ENCODE measurements at regions not wholly inside any gene's neighbourhood (a gene's known extent, or its start where the extent isn't known, plus 50 kb on each side); places are given as distances from the start of the nearest gene placed in this dataset.

GRCh38 chr18:72372076-72372475 is 172.1 kb downstream of the CBLN2 start:
- no peak for FAIRE-seq

GRCh38 chr18:72368308-72368707 is 175.8 kb downstream of the CBLN2 start:
- FAIRE-seq (no peak), DNase-seq (ENCODE audit: insufficient read length, low spot score) (no peak)

More at GRCh38 chr18:72372076-72372475, 172.1 kb downstream of the CBLN2 start:
- no peak for DNase-seq (ENCODE audit: insufficient read length, low spot score)

GRCh38 chr18:72360634-72361033 is 183.5 kb downstream of the CBLN2 start:
- no peak for DNase-seq (ENCODE audit: insufficient read length, low spot score)
- FAIRE-seq = no peak

GRCh38 chr18:72342933-72343332 is 201.2 kb downstream of the CBLN2 start:
- DNase-seq (ENCODE audit: insufficient read length, low spot score) (no peak), FAIRE-seq (no peak)

GRCh38 chr18:72339976-72340375 is 204.2 kb downstream of the CBLN2 start:
- DNase-seq (ENCODE audit: insufficient read length, low spot score) (no peak), FAIRE-seq (no peak)

GRCh38 chr18:72336786-72337185 is 207.4 kb downstream of the CBLN2 start:
- FAIRE-seq (no peak), DNase-seq (ENCODE audit: insufficient read length, low spot score) (no peak)

GRCh38 chr18:72329533-72329932 is 214.6 kb downstream of the CBLN2 start:
- FAIRE-seq (no peak), DNase-seq (ENCODE audit: insufficient read length, low spot score) (no peak)

GRCh38 chr18:72325307-72325706 is 218.8 kb downstream of the CBLN2 start:
- FAIRE-seq = no peak
- DNase-seq (ENCODE audit: insufficient read length, low spot score) = no peak

- FAIRE-seq = no peak
- no peak for DNase-seq (ENCODE audit: insufficient read length, low spot score)
Observed at GRCh38 chr18:72324677-72325076, 219.5 kb downstream of the CBLN2 start.

GRCh38 chr18:72316497-72316896 is 227.6 kb downstream of the CBLN2 start:
- DNase-seq (ENCODE audit: insufficient read length, low spot score) = no peak
- FAIRE-seq = no peak

GRCh38 chr18:72283148-72283925 is 260.8 kb downstream of the CBLN2 start:
- FAIRE-seq = no peak

GRCh38 chr18:72273025-72273424 is 271.1 kb downstream of the CBLN2 start:
- FAIRE-seq (no peak), DNase-seq (ENCODE audit: insufficient read length, low spot score) (no peak)

More at GRCh38 chr18:72283148-72283925, 260.8 kb downstream of the CBLN2 start:
- DNase-seq (ENCODE audit: insufficient read length, low spot score) = no peak

- no peak for FAIRE-seq
Observed at GRCh38 chr18:72261590-72261989, 282.6 kb downstream of the CBLN2 start.

GRCh38 chr18:72246076-72246475 is 298.1 kb downstream of the CBLN2 start:
- no peak for DNase-seq (ENCODE audit: insufficient read length, low spot score)
- no peak for FAIRE-seq

More at GRCh38 chr18:72261590-72261989, 282.6 kb downstream of the CBLN2 start:
- no peak for DNase-seq (ENCODE audit: insufficient read length, low spot score)

- DNase-seq (ENCODE audit: insufficient read length, low spot score) = no peak
- no peak for FAIRE-seq
Observed at GRCh38 chr18:72235422-72235821, 308.7 kb downstream of the CBLN2 start.

- FAIRE-seq (no peak), DNase-seq (ENCODE audit: insufficient read length, low spot score) (no peak)
Observed at GRCh38 chr18:72233106-72233505, 311.0 kb downstream of the CBLN2 start.

- FAIRE-seq = no peak
Observed at GRCh38 chr18:72232644-72233043, 311.5 kb downstream of the CBLN2 start.

GRCh38 chr18:72225958-72226357 is 318.2 kb downstream of the CBLN2 start:
- no peak for DNase-seq (ENCODE audit: insufficient read length, low spot score)
- no peak for FAIRE-seq

More at GRCh38 chr18:72232644-72233043, 311.5 kb downstream of the CBLN2 start:
- no peak for DNase-seq (ENCODE audit: insufficient read length, low spot score)

- FAIRE-seq (no peak), DNase-seq (ENCODE audit: insufficient read length, low spot score) (no peak)
Observed at GRCh38 chr18:72223733-72224132, 320.4 kb downstream of the CBLN2 start.

- DNase-seq (ENCODE audit: insufficient read length, low spot score) = no peak
- no peak for FAIRE-seq
Observed at GRCh38 chr18:72208920-72209676, 335.0 kb downstream of the CBLN2 start.

GRCh38 chr18:72207280-72207679 is 336.9 kb downstream of the CBLN2 start:
- DNase-seq (ENCODE audit: insufficient read length, low spot score) = no peak
- no peak for FAIRE-seq

- FAIRE-seq = no peak
Observed at GRCh38 chr18:72206814-72207213, 337.3 kb downstream of the CBLN2 start.

More at GRCh38 chr18:72206814-72207213, 337.3 kb downstream of the CBLN2 start:
- no peak for DNase-seq (ENCODE audit: insufficient read length, low spot score)
